ENCODE measurements at regions not wholly inside any gene's neighbourhood (a gene's known extent, or its start where the extent isn't known, plus 50 kb on each side); places are given as distances from the start of the nearest gene placed in this dataset.

GRCh38 chr2:116787848-116788247 lies 1026.6 kb upstream of the DDX18 start:
- TF ChIP-seq EZH2 (IDR thresholded peaks at IDR 0.05; ENCODE audit: insufficient read depth, poor library complexity, severe bottlenecking) (no peak), EZH2phosphoT487 (IDR thresholded peaks at IDR 0.05; ENCODE audit: insufficient read depth, low read depth) (no peak)
